ENCODE measurements at regions not wholly inside any gene's neighbourhood (a gene's known extent, or its start where the extent isn't known, plus 50 kb on each side); places are given as distances from the start of the nearest gene placed in this dataset.

- TF ChIP-seq CBFB (CRISPR knock-in tag; IDR thresholded peaks at IDR 0.05; ENCODE audit: low read depth) (no peak), NFE2L1 (CRISPR knock-in tag; IDR thresholded peaks at IDR 0.05) (no peak), E2F4 (CRISPR knock-in tag; IDR thresholded peaks at IDR 0.05; ENCODE audit: borderline replicate concordance, low read depth) (no peak), GABPB1 (CRISPR knock-in tag; IDR thresholded peaks at IDR 0.05) (no peak), USF2 (CRISPR knock-in tag; IDR thresholded peaks at IDR 0.05) (no peak), TEAD4 (CRISPR knock-in tag; IDR thresholded peaks at IDR 0.05) (no peak)
Observed at GRCh38 chr10:58918887-58919286, 257.6 kb upstream of the PHYHIPL start (continued).

GRCh38 chr10:58919927-58920654 lies 256.4 kb upstream of the PHYHIPL start:
- 0 out of 2 replicates have a peak overlapping the region, but pooled peaks have one; percentile 8 for H3K27ac Mint-ChIP-seq
- no peak for DNase-seq (ENCODE audit: low spot score)
- POLR2A ChIA-PET: no interaction called here
- peaks cover 16% of the 10 kb centered on the region for H3K4me1 Mint-ChIP-seq
- CTCF ChIA-PET: no interaction called here
- H3K27me3 Mint-ChIP-seq (ENCODE audit: low read depth): no peaks in the 10 kb centered on the region
- ATAC-seq: peak; percentile 50; the same call in 1 of the 2 replicates
- no peaks in the 10 kb centered on the region for H3K36me3 Mint-ChIP-seq
- H3K4me3 Mint-ChIP-seq: no peak overlapping the region
- 0 out of 2 replicates have a peak, but pooled peaks cover 1% of the 10 kb centered on the region for H3K9me3 Mint-ChIP-seq
- TF ChIP-seq ZNF396 (CRISPR knock-in tag; IDR thresholded peaks at IDR 0.05; ENCODE audit: borderline replicate concordance) (no peak), FOXP1 (CRISPR knock-in tag; IDR thresholded peaks at IDR 0.05; ENCODE audit: borderline replicate concordance) (no peak), FOXK1 (CRISPR knock-in tag; IDR thresholded peaks at IDR 0.05) (no peak), ZSCAN18 (CRISPR knock-in tag; IDR thresholded peaks at IDR 0.05) (no peak), IRF1 (CRISPR knock-in tag; IDR thresholded peaks at IDR 0.05) (no peak), EMX1 (CRISPR knock-in tag; IDR thresholded peaks at IDR 0.05) (no peak), GRHL2 (CRISPR knock-in tag; IDR thresholded peaks at IDR 0.05; ENCODE audit: insufficient replicate concordance, severe bottlenecking) (no peak), ARID4B (CRISPR knock-in tag; IDR thresholded peaks at IDR 0.05; ENCODE audit: borderline replicate concordance) (no peak), ZMAT4 (CRISPR knock-in tag; IDR thresholded peaks at IDR 0.05) (no peak), RELA (CRISPR knock-in tag; IDR thresholded peaks at IDR 0.05; ENCODE audit: borderline replicate concordance) (no peak), MYBL2 (CRISPR knock-in tag; IDR thresholded peaks at IDR 0.05) (no peak), NR3C1 (CRISPR knock-in tag; conservative IDR thresholded peaks at IDR 0.05; ENCODE audit: low read depth) (no peak), ZNF281 (CRISPR knock-in tag; IDR thresholded peaks at IDR 0.05) (no peak), ATF1 (CRISPR knock-in tag; IDR thresholded peaks at IDR 0.05) (no peak)
